ENCODE measurements at regions not wholly inside any gene's neighbourhood (a gene's known extent, or its start where the extent isn't known, plus 50 kb on each side); places are given as distances from the start of the nearest gene placed in this dataset.

DNA sequence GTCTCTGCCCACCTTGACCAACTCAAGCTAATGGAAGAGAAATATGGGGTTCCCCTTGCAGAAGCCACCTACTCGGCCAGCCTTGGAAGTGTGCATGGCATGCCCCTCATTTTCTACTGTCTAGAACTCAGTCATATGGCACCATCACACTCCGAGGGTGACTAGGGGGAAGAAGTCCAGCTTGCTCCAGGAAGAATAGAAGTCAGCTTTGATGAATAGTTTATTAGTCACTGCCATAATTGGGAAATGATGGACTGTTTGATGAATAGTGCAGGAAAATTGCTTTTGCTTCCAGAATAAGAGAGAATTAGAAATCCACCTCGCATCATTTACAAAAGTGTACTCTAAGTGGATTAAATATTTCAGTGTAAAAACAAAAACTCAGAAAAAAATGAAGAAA lies 1030.6 kb downstream of the VRK1 start:
- Histone ChIP-seq H3K4me2 (ENCODE audit: low read depth, low read length) (no peak overlapping the region), H3K9me3 (ENCODE audit: low read length) (peaks cover 46% of the 10 kb centered on the region), H3K79me2 (ENCODE audit: insufficient read depth, low read length) (no peaks in the 10 kb centered on the region), H3K27ac (ENCODE audit: extremely low read length, insufficient read depth, low read length) (no peak overlapping the region), H3K27me3 (ENCODE audit: control insufficient read depth in 1 of 2, insufficient read depth in 2 of 2, low read length in 2 of 2) (no peaks in the 10 kb centered on the region), H3K9ac (ENCODE audit: insufficient read depth, low read depth, low read length) (no peak overlapping the region), H2AFZ (ENCODE audit: low read length) (no peak overlapping the region), H4K20me1 (ENCODE audit: insufficient read depth, low read length) (no peaks in the 10 kb centered on the region), H3K4me1 (ENCODE audit: insufficient read depth, low read length) (no peaks in the 10 kb centered on the region), H3K4me3 (replicated peaks in 1 of 3; ENCODE audit: insufficient read depth in 1 of 3, low read depth in 2 of 3, low read length in 3 of 3) (no peak overlapping the region), H3K36me3 (replicated peaks in 1 of 2; ENCODE audit: control insufficient read depth in 1 of 2, insufficient read depth in 2 of 2, low read length in 2 of 2) (no peaks in the 10 kb centered on the region)
- intact Hi-C loops (cut with micrococcal nuclease; ENCODE audit: unreplicated experiment), result no loop called here
- ATAC-seq (no peak), FAIRE-seq (no peak), DNase-seq (ENCODE audit: low spot score) (no peak)
- WGBS (ENCODE audit: low lambda C conversion rate), result 0% methylated on average over 3 of the region's 3 CpGs
- in situ Hi-C loops (cut with HindIII; ENCODE audit: extremely low pct_ligation_motif_present, low pct_unique_long_range_greater_than_20kb), result no loop called here
- CTCF ChIA-PET (ENCODE audit: low intra/inter-chr PET ratio, low total read pairs), result no interaction called here
- no TSS peak for BruUV-seq (replicated peaks)
- POLR2A ChIA-PET, result no interaction called here
- no peak for TF ChIP-seq ETV6 (CRISPR knock-in tag; conservative IDR thresholded peaks at IDR 0.05)
- TF ChIP-seq, protein P1, sequence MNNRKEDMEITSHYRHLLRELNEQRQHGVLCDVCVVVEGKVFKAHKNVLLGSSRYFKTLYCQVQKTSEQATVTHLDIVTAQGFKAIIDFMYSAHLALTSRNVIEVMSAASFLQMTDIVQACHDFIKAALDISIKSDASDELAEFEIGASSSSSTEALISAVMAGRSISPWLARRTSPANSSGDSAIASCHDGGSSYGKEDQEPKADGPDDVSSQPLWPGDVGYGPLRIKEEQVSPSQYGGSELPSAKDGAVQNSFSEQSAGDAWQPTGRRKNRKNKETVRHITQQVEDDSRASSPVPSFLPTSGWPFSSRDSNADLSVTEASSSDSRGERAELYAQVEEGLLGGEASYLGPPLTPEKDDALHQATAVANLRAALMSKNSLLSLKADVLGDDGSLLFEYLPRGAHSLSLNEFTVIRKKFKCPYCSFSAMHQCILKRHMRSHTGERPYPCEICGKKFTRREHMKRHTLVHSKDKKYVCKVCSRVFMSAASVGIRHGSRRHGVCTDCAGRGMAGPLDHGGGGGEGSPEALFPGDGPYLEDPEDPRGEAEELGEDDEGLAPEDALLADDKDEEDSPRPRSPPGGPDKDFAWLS (CRISPR knock-in tag; IDR thresholded peaks at IDR 0.05; ENCODE audit: borderline replicate concordance), result no peak
- TF ChIP-seq ZNF264 (CRISPR knock-in tag; IDR thresholded peaks at IDR 0.05), result no peak
- TF ChIP-seq HNRNPL (IDR thresholded peaks at IDR 0.05; ENCODE audit: low read depth, low read length), result no peak
- TF ChIP-seq MIER3 (CRISPR knock-in tag; IDR thresholded peaks at IDR 0.05; ENCODE audit: borderline replicate concordance), result no peak
- TF ChIP-seq, protein P2, sequence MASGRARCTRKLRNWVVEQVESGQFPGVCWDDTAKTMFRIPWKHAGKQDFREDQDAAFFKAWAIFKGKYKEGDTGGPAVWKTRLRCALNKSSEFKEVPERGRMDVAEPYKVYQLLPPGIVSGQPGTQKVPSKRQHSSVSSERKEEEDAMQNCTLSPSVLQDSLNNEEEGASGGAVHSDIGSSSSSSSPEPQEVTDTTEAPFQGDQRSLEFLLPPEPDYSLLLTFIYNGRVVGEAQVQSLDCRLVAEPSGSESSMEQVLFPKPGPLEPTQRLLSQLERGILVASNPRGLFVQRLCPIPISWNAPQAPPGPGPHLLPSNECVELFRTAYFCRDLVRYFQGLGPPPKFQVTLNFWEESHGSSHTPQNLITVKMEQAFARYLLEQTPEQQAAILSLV (CRISPR knock-in tag; IDR thresholded peaks at IDR 0.05; ENCODE audit: borderline replicate concordance), result no peak
- TF ChIP-seq, protein P3, sequence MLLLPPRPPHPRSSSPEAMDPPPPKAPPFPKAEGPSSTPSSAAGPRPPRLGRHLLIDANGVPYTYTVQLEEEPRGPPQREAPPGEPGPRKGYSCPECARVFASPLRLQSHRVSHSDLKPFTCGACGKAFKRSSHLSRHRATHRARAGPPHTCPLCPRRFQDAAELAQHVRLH (CRISPR knock-in tag; IDR thresholded peaks at IDR 0.05; ENCODE audit: borderline replicate concordance, low read depth), result no peak
- no peak for TF ChIP-seq SP1 (IDR thresholded peaks at IDR 0.05)
- no peak for TF ChIP-seq SP1 (CRISPR knock-in tag; IDR thresholded peaks at IDR 0.05)
- TF ChIP-seq, protein P4, sequence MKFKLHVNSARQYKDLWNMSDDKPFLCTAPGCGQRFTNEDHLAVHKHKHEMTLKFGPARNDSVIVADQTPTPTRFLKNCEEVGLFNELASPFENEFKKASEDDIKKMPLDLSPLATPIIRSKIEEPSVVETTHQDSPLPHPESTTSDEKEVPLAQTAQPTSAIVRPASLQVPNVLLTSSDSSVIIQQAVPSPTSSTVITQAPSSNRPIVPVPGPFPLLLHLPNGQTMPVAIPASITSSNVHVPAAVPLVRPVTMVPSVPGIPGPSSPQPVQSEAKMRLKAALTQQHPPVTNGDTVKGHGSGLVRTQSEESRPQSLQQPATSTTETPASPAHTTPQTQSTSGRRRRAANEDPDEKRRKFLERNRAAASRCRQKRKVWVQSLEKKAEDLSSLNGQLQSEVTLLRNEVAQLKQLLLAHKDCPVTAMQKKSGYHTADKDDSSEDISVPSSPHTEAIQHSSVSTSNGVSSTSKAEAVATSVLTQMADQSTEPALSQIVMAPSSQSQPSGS (CRISPR knock-in tag; IDR thresholded peaks at IDR 0.05), result no peak
- TF ChIP-seq, protein P5, sequence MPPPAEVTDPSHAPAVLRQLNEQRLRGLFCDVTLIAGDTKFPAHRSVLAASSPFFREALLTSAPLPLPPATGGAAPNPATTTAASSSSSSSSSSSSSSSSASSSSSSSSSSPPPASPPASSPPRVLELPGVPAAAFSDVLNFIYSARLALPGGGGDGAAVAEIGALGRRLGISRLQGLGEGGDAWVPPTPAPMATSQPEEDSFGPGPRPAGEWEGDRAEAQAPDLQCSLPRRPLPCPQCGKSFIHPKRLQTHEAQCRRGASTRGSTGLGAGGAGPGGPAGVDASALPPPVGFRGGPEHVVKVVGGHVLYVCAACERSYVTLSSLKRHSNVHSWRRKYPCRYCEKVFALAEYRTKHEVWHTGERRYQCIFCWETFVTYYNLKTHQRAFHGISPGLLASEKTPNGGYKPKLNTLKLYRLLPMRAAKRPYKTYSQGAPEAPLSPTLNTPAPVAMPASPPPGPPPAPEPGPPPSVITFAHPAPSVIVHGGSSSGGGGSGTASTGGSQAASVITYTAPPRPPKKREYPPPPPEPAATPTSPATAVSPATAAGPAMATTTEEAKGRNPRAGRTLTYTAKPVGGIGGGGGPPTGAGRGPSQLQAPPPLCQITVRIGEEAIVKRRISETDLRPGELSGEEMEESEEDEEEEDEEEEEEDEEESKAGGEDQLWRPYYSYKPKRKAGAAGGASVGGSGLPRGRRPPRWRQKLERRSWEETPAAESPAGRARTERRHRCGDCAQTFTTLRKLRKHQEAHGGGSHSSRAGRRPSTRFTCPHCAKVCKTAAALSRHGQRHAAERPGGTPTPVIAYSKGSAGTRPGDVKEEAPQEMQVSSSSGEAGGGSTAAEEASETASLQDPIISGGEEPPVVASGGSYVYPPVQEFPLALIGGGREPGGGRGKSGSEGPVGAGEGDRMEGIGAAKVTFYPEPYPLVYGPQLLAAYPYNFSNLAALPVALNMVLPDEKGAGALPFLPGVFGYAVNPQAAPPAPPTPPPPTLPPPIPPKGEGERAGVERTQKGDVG (CRISPR knock-in tag; IDR thresholded peaks at IDR 0.05; ENCODE audit: borderline replicate concordance), result no peak
- TF ChIP-seq MTA3 (CRISPR knock-in tag; IDR thresholded peaks at IDR 0.05), result no peak
- no peak for TF ChIP-seq AKAP8 (CRISPR knock-in tag; IDR thresholded peaks at IDR 0.05)
- TF ChIP-seq ZNF773 (CRISPR knock-in tag; IDR thresholded peaks at IDR 0.05; ENCODE audit: borderline replicate concordance), result no peak
- no peak for TF ChIP-seq SRSF9 (IDR thresholded peaks at IDR 0.05; ENCODE audit: borderline replicate concordance, insufficient read depth, low read depth, low read length, poor library complexity, severe bottlenecking)
- TF ChIP-seq, protein P6, sequence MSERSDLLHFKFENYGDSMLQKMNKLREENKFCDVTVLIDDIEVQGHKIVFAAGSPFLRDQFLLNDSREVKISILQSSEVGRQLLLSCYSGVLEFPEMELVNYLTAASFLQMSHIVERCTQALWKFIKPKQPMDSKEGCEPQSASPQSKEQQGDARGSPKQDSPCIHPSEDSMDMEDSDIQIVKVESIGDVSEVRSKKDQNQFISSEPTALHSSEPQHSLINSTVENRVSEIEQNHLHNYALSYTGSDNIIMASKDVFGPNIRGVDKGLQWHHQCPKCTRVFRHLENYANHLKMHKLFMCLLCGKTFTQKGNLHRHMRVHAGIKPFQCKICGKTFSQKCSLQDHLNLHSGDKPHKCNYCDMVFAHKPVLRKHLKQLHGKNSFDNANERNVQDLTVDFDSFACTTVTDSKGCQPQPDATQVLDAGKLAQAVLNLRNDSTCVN (CRISPR knock-in tag; IDR thresholded peaks at IDR 0.05; ENCODE audit: borderline replicate concordance), result no peak
- TF ChIP-seq CREB1 (IDR thresholded peaks at IDR 0.05), result no peak
- TF ChIP-seq CREB1 (CRISPR knock-in tag; IDR thresholded peaks at IDR 0.05), result no peak

Measured in HepG2 (cell line).